ENCODE measurements at regions not wholly inside any gene's neighbourhood (a gene's known extent, or its start where the extent isn't known, plus 50 kb on each side); places are given as distances from the start of the nearest gene placed in this dataset.

- no peak for ATAC-seq (ENCODE audit: poor library complexity)
- Histone ChIP-seq H3K36me3 (ENCODE audit: insufficient read depth, low read length) (no peaks in the 10 kb centered on the region), H3K27me3 (ENCODE audit: control insufficient read depth in 1 of 2, insufficient read depth in 2 of 2, low read length in 2 of 2) (no peaks in the 10 kb centered on the region), H3K4me3 (ENCODE audit: low read length) (no peak overlapping the region), H3K4me1 (ENCODE audit: insufficient read depth, low read length) (no peaks in the 10 kb centered on the region), H3K9me3 (ENCODE audit: control insufficient read depth in 1 of 2, insufficient read depth in 1 of 2, low read length in 2 of 2) (no peaks in the 10 kb centered on the region), H3K27ac (ENCODE audit: low read depth in 1 of 2, low read length in 2 of 2) (no peak overlapping the region)
- Mint-ChIP-seq H3K4me1 (ENCODE audit: low read depth) (no peaks in the 10 kb centered on the region), H3K27ac (no peak overlapping the region), H3K9me3 (peaks cover 2% of the 10 kb centered on the region), H3K27me3 (peaks cover 3% of the 10 kb centered on the region), H3K36me3 (ENCODE audit: low read depth) (no peaks in the 10 kb centered on the region), H3K4me3 (no peak overlapping the region)
- ChIA-PET POLR2A (no interaction called here), CTCF (no interaction called here)
- TF ChIP-seq, protein P1, sequence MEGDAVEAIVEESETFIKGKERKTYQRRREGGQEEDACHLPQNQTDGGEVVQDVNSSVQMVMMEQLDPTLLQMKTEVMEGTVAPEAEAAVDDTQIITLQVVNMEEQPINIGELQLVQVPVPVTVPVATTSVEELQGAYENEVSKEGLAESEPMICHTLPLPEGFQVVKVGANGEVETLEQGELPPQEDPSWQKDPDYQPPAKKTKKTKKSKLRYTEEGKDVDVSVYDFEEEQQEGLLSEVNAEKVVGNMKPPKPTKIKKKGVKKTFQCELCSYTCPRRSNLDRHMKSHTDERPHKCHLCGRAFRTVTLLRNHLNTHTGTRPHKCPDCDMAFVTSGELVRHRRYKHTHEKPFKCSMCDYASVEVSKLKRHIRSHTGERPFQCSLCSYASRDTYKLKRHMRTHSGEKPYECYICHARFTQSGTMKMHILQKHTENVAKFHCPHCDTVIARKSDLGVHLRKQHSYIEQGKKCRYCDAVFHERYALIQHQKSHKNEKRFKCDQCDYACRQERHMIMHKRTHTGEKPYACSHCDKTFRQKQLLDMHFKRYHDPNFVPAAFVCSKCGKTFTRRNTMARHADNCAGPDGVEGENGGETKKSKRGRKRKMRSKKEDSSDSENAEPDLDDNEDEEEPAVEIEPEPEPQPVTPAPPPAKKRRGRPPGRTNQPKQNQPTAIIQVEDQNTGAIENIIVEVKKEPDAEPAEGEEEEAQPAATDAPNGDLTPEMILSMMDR (IDR thresholded peaks at IDR 0.05): no peak
- intact Hi-C loops (cut with DNase I, micrococcal nuclease): no loop called here
- no peak for DNase-seq
Measured at GRCh38 chr2:219969508-219969907, 342.1 kb downstream of the SLC4A3 start.

DNA sequence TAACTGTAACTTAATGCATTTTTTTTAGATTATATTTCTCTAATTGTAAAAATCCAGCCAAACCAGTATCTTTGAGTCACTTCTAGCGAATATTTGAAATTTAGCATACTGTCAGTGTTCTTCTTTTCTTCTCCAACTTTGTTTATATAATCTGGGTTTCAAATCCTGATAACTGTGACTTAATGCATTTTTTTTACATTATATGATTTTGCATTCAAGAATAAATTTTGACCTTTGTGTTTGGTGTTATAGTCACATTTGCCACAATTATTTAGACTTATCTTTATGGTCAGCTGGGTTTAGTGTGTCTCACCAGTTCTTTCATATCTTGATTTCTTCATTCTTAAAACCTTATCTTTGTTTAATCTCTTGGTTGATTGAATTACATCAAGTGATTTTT lies 345.7 kb downstream of the SLC4A3 start:
- TF ChIP-seq, protein P1 (IDR thresholded peaks at IDR 0.05): no peak
- Histone ChIP-seq H3K27me3 (ENCODE audit: control insufficient read depth in 1 of 2, insufficient read depth in 2 of 2, low read length in 2 of 2) (no peaks in the 10 kb centered on the region), H3K4me3 (ENCODE audit: low read length) (no peak overlapping the region), H3K9me3 (ENCODE audit: control insufficient read depth in 1 of 2, insufficient read depth in 1 of 2, low read length in 2 of 2) (no peaks in the 10 kb centered on the region), H3K36me3 (ENCODE audit: insufficient read depth, low read length) (no peaks in the 10 kb centered on the region), H3K4me1 (ENCODE audit: insufficient read depth, low read length) (no peaks in the 10 kb centered on the region), H3K27ac (ENCODE audit: low read depth in 1 of 2, low read length in 2 of 2) (no peak overlapping the region)
- H3K4me3 Mint-ChIP-seq: no peak overlapping the region
- ATAC-seq (ENCODE audit: poor library complexity) (no peak), DNase-seq (no peak)
- intact Hi-C loops (cut with DNase I, micrococcal nuclease): no loop called here
- no peak overlapping the region for H3K27ac Mint-ChIP-seq
- peaks cover 3% of the 10 kb centered on the region for H3K27me3 Mint-ChIP-seq
- H3K9me3 Mint-ChIP-seq: peaks cover 2% of the 10 kb centered on the region
- H3K4me1 Mint-ChIP-seq (ENCODE audit: low read depth): no peaks in the 10 kb centered on the region
- ChIA-PET POLR2A (no interaction called here), CTCF (no interaction called here)
- H3K36me3 Mint-ChIP-seq (ENCODE audit: low read depth): no peaks in the 10 kb centered on the region

GRCh38 chr2:219976871-219977270 lies 349.4 kb downstream of the SLC4A3 start:
- Mint-ChIP-seq H3K4me1 (ENCODE audit: low read depth) (no peaks in the 10 kb centered on the region), H3K9me3 (no peaks in the 10 kb centered on the region), H3K36me3 (ENCODE audit: low read depth) (no peaks in the 10 kb centered on the region), H3K4me3 (no peak overlapping the region), H3K27me3 (no peaks in the 10 kb centered on the region), H3K27ac (no peak overlapping the region)
- ATAC-seq (ENCODE audit: poor library complexity) (no peak), DNase-seq (no peak)
- ChIA-PET POLR2A (no interaction called here), CTCF (interaction anchor here (1.1 kb wide), 1 partner anchor 9 kb away, joined by 4 read pairs; no protein-coding TSS in a partner anchor)
- Histone ChIP-seq H3K27ac (ENCODE audit: low read depth in 1 of 2, low read length in 2 of 2) (no peak overlapping the region), H3K27me3 (ENCODE audit: control insufficient read depth in 1 of 2, insufficient read depth in 2 of 2, low read length in 2 of 2) (no peaks in the 10 kb centered on the region), H3K4me3 (ENCODE audit: low read length) (no peak overlapping the region), H3K4me1 (ENCODE audit: insufficient read depth, low read length) (no peaks in the 10 kb centered on the region), H3K36me3 (ENCODE audit: insufficient read depth, low read length) (no peaks in the 10 kb centered on the region), H3K9me3 (ENCODE audit: control insufficient read depth in 1 of 2, insufficient read depth in 1 of 2, low read length in 2 of 2) (no peaks in the 10 kb centered on the region)
- TF ChIP-seq, protein P1 (IDR thresholded peaks at IDR 0.05): no peak
- intact Hi-C loops (cut with DNase I, micrococcal nuclease): no loop called here
